LNCaP clone FGC (cell line): ENCODE measurements at regions not wholly inside any gene's neighbourhood (a gene's known extent, or its start where the extent isn't known, plus 50 kb on each side); places are given as distances from the start of the nearest gene placed in this dataset.
A peak's percentile ranks its signal among the peaks of the same experiment; 100 is the strongest.

ENCODE experiments used
- DNase-seq: peaks from one replicate; pipeline ENCODE4 v3.0.0-alpha.2; 2011; ENCODE audit warnings: low read depth
- H3K4me3 ChIP-seq: 2 replicates; pipeline ENCODE4 v1.5.1; 2011; ENCODE audit warnings: mild to moderate bottlenecking, low read depth, low read length, control low read depth
- CTCF ChIP-seq: IDR thresholded peaks from 2 replicates; pipeline ENCODE4 v1.5.1; 2012; ENCODE audit warnings: mild to moderate bottlenecking; ENCODE audit not compliant: control insufficient read depth, insufficient read depth; ENCODE audit errors: extremely low read depth

GRCh38 chr13:54627646-54628372 is 1599.2 kb downstream of the OLFM4 start:
- H3K4me3 ChIP-seq: no peak overlapping the region; the same call in 1 of the 2 replicates
- no peak for TF ChIP-seq CTCF
- DNase-seq: no peak

GRCh38 chr13:54628383-54628782 is 1599.8 kb downstream of the OLFM4 start:
- no peak for TF ChIP-seq CTCF
- DNase-seq: peak; percentile 72
- H3K4me3 ChIP-seq: no peak overlapping the region; the same call in 1 of the 2 replicates

GRCh38 chr13:54633456-54633855 is 1604.8 kb downstream of the OLFM4 start:
- no peak overlapping the region for H3K4me3 ChIP-seq
- DNase-seq: no peak
- no peak for TF ChIP-seq CTCF

GRCh38 chr13:54636231-54636630 is 1607.6 kb downstream of the OLFM4 start:
- TF ChIP-seq CTCF: no peak

GRCh38 chr13:54637366-54637765 is 1608.8 kb downstream of the OLFM4 start:
- DNase-seq: peak; percentile 37
- no peak for TF ChIP-seq CTCF
- no peak overlapping the region for H3K4me3 ChIP-seq

More at GRCh38 chr13:54636231-54636630, 1607.6 kb downstream of the OLFM4 start:
- no peak for DNase-seq
- no peak overlapping the region for H3K4me3 ChIP-seq

- DNase-seq: no peak
- H3K4me3 ChIP-seq: no peak overlapping the region
- no peak for TF ChIP-seq CTCF
Measured at GRCh38 chr13:54640719-54641118, 1612.1 kb downstream of the OLFM4 start.

GRCh38 chr13:54643863-54644262 is 1615.2 kb downstream of the OLFM4 start:
- no peak for TF ChIP-seq CTCF
- H3K4me3 ChIP-seq: no peak overlapping the region
- DNase-seq: no peak
